HL-60 (cell line): ENCODE measurements at regions not wholly inside any gene's neighbourhood (a gene's known extent, or its start where the extent isn't known, plus 50 kb on each side); places are given as distances from the start of the nearest gene placed in this dataset.

Experiments used
- DNase-seq, 2 experiments: peaks; one replicate each; pipeline ENCODE4 v3.0.0-alpha.2; 2010 to 2020; ENCODE audit warnings: low read depth in 1 of 2, low spot score in 1 of 2
- H3K27ac ChIP-seq: fragments of 250-450 bp; sonication (Bioruptor Pico); replicated peaks from 2 replicates; pipeline ENCODE4 v1.5.1; 2020; ENCODE audit warnings: mild to moderate bottlenecking, moderate library complexity
- H3K27me3 ChIP-seq: fragments of 250-450 bp; sonication (Bioruptor Pico); 2 replicates; pipeline ENCODE4 v1.5.1; 2021; ENCODE audit warnings: mild to moderate bottlenecking, moderate library complexity; ENCODE audit not compliant: insufficient read depth, poor library complexity, severe bottlenecking
- H3K4me3 ChIP-seq: replicated peaks from 2 replicates; pipeline ENCODE4 v1.5.1; 2011; ENCODE audit warnings: mild to moderate bottlenecking, control low read depth, low read length; ENCODE audit not compliant: insufficient read depth
- CTCF ChIP-seq: IDR thresholded peaks from one replicate; pipeline ENCODE4 v1.5.1; 2011; ENCODE audit warnings: low read length, control low read depth, inconsistent platforms; ENCODE audit not compliant: insufficient read depth
- GABPA ChIP-seq: IDR thresholded peaks from 2 replicates; pipeline ENCODE4 v1.6.1; 2012; ENCODE audit warnings: low read depth
- POLR2AphosphoS5 ChIP-seq: IDR thresholded peaks from 2 replicates; pipeline ENCODE4 v1.6.1; 2012; ENCODE audit warnings: low read depth
- REST ChIP-seq: IDR thresholded peaks from 2 replicates; pipeline ENCODE4 v1.6.1; 2012; ENCODE audit warnings: low read depth; ENCODE audit not compliant: insufficient replicate concordance
- SPI1 ChIP-seq: IDR thresholded peaks from 2 replicates; pipeline ENCODE4 v1.6.1; 2012; ENCODE audit warnings: low read depth, mild to moderate bottlenecking, borderline replicate concordance

- Histone ChIP-seq H3K27ac (no peak overlapping the region), H3K27me3 (no peaks in the 10 kb centered on the region), H3K4me3 (no peak overlapping the region)
- no peak for DNase-seq
- TF ChIP-seq CTCF (no peak), POLR2AphosphoS5 (no peak), GABPA (no peak), REST (no peak), SPI1 (no peak)
Measured at GRCh38 chr7:52506325-52506724, 529.1 kb upstream of the POM121L12 start.

GRCh38 chr7:52504561-52504960 lies 530.9 kb upstream of the POM121L12 start:
- TF ChIP-seq REST = no peak
- DNase-seq = no peak
- Histone ChIP-seq H3K27me3 (no peaks in the 10 kb centered on the region), H3K4me3 (no peak overlapping the region), H3K27ac (no peak overlapping the region)

- no peak overlapping the region for H3K27ac ChIP-seq
- H3K27me3 ChIP-seq = no peaks in the 10 kb centered on the region
- no peak for TF ChIP-seq POLR2AphosphoS5
- no peak for TF ChIP-seq SPI1
- no peak for TF ChIP-seq REST
- DNase-seq = no peak
- H3K4me3 ChIP-seq = no peak overlapping the region
Measured at GRCh38 chr7:52502281-52502680, 533.2 kb upstream of the POM121L12 start.

GRCh38 chr7:52501696-52502095 lies 533.7 kb upstream of the POM121L12 start:
- no peak overlapping the region for H3K27ac ChIP-seq
- no peak overlapping the region for H3K4me3 ChIP-seq
- no peaks in the 10 kb centered on the region for H3K27me3 ChIP-seq
- no peak for TF ChIP-seq SPI1
- TF ChIP-seq REST = no peak
- no peak for TF ChIP-seq GABPA
- no peak for TF ChIP-seq CTCF
- TF ChIP-seq POLR2AphosphoS5 = no peak
- no peak for DNase-seq
